GM18507 (cell line): ENCODE measurements at regions not wholly inside any gene's neighbourhood (a gene's known extent, or its start where the extent isn't known, plus 50 kb on each side); places are given as distances from the start of the nearest gene placed in this dataset.

Experiments
- DNase-seq: peaks from one replicate; pipeline ENCODE4 v3.0.0; 2011; ENCODE audit warnings: low read depth; ENCODE audit not compliant: insufficient read length; ENCODE audit errors: extremely low spot score
- FAIRE-seq: peaks from 2 replicates; lab custom pipeline; 2011; peaks lifted over from hg19 to GRCh38; lab: Jason Lieb, UNC

DNA sequence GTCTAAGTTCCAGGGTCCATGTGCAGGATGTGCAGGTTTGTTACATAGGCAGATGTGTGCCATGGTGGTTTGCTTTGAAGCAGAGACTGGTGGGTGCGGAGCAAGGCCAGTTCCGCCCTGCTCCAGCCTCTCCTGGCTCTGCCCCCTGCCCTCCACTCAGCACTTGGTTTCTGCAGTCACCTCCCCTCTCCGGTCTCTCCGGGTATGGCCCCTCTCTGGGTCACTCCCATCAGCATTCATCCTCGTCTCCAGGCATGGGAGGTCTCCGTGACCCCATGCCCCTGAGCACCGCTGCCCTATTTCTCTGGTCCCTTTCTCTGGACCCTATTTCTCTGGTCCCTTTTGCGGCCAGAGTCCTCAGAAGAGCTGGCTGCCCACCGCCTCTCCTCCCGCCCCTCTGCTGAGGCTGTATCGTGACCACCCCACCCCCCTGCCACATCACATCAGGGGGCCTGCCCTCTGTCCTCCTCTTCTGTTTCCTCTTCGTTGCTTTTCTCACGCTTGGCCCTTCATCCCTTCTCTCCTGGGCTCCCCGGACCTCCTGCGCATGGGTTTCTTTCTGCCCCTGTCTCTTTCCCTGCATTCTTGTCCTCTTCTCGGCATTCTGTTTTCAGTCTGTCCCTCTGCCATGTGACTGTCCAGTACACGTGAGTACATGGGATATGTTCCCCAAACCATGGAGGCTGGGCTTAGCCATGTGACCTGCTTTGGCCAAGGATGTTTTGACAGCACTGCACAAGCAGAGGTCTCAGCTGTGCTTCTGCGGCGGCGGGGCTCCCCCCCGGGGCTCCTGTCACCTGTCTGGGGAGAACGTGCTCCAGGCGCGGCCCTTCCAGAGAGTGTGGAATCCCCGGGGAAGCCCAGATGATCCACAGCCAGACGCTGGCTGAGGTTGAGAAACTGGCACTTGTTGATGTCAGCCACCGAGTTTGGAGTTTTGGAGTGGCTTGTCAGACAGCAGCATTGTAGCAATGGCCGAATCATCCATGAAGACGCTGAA, 54.4 kb upstream of the C1orf174 start:
- FAIRE-seq = no peak
- no peak for DNase-seq

DNA sequence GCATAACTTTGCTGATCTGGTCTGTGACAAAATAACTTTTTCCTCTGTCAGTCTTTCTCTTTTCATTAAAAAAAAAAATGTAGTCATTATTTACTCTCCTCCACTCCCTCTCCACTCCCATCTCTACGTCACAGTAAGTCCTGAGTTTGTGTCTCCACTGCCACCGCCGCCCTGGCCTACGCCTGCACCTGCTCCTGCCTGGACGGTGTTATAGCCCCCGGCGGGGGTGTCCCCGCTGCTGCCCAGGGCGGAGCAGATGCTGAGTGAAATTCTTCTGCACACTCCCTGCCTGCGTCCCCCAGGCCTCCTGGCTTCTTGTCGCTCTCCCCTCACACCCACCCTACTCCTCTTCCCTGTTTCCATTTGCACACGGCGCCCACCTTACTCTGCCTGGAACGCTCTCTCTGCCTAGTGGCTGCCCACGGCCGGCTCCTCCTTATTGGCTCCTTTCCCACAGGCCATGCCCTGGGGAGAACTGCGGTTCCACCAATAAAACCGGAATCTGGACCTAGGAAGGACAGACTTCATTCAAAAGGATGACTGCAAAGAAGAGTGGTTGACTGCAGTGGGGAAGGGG, 55.2 kb upstream of the C1orf174 start:
- no peak for FAIRE-seq

DNA sequence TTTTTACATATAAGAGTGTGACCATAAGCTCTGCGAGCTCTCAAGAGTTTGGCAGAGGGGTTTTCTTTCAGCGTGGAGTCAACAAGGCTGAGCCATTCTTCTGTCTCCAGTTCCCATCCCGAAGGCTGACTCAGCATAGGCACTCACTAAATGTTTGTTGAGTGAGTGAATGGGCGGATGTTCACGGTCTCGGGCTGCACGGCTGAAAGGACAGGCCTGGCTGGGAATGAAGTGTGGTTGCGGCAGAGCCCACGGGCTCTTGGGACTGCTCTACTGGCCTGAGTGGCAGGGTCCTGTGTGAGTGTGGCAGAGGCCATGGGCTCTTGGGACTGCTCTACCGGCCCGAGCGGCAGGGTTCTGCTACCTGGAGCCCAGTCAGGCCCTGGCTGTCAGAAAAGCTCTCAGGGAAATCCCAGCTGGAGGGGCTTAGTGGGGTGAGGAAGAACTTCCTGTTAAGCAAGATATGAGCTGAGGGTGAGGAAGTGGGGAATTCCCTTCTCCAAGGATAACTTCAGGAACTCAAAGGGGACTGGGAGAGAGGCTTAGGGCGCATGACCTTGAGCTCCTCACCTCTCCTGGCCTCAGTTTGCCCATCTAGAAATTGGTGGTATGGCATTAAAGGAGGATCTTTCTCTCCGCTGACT, 56.6 kb upstream of the C1orf174 start:
- FAIRE-seq = no peak

More for the DNA sequence above, 55.2 kb upstream of the C1orf174 start:
- DNase-seq = no peak

DNA sequence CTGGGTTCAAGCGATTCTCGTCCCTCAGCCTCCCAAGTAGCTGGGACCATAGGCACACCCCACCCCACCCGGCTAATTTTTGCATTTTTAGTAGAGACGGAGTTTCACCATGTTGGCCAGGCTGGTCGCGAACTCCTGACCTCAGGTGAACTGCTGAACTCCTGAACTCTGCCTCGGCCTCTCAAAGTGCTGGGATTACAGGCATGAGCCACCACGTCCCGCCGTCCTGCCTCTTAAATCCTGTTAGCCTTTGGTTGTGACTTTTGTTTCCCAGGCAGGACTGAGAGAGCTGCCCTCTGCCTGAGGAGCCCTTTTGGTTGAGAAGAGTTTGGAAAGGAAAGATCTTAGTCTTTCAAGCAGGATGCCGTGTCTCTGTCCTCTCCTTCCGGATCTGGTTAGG, 59.3 kb upstream of the C1orf174 start:
- DNase-seq (no peak), FAIRE-seq (no peak)

More for the DNA sequence above, 56.6 kb upstream of the C1orf174 start:
- DNase-seq = no peak

DNA sequence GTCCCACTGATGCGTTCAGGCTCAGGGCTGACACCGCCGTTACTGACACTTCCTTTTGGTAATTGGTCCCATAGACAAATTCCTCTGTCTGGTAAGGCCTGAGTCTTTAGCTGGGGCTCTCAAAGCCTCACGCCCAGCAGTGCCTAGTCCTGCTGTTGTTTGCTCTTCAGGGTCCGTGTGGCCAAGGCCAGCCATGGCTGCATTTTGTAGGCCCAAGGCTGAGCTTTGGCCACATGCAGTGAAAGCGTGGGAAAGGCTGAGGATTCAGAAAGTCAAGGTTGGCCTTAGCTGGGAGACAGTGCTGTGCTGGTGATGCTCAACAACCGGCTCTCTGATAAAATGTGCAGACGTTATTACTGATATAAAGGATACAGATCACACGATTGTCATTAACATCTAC, 63.5 kb upstream of the C1orf174 start:
- FAIRE-seq (no peak), DNase-seq (no peak)

DNA sequence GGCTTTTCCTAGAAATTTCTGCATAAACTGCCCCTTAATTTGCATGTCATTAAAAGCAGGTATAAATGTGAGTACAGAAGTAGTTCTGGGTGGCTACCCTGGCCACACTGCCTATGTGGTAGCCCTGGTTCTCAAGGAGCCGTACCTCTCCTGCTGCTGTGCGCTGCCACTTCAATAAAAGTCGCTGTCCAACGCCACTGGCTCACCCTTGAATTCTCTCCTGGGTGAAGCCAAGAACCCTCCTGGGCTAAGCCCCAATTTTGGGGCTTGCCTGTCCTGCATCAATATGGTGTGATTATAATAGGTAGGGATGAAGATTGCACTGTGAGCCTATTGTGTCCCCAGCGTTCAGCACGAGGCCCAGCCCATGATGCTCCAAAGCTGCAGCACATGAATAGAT, 65.6 kb upstream of the C1orf174 start:
- FAIRE-seq = no peak

DNA sequence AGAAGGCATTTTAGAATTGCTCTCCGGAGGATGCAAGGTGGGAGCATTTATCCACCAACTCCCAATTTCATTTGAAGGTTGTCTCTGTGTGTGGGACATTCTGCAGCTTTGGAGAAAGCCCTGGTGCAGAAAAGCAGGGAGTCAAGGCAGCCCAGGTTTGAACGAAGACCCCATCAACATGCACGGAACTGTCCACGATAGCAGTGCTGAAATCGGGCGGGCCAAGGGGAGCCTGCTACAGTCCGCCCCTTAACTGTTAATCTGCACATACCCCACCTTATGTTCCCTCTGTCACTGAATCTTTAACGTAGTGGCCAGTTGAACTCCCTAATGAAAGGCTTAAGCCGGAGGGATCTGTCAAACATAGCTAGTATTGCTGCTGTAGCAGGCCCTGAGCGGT, 68.8 kb upstream of the C1orf174 start:
- no peak for DNase-seq
- FAIRE-seq = no peak

More for the DNA sequence above, 65.6 kb upstream of the C1orf174 start:
- no peak for DNase-seq

DNA sequence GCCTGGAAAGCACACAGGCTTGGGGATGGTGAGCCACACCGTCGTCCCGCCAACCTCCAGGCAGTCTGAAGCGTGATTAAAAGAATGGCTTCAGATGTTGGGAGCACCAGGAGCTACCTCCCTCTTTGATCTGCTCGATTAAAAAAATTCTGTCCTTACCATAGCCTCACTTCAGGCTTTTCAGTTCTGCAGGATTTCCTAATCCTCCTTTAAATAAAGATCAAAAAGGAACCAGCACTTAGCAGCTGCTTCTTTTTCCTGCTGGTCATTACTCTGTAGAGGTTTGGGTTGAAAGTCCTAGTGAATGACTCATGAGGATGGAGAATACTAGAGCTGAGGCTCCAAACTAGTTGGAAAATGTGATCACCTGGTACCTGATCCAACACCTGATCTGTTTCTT, 71.9 kb upstream of the C1orf174 start:
- no peak for DNase-seq

DNA sequence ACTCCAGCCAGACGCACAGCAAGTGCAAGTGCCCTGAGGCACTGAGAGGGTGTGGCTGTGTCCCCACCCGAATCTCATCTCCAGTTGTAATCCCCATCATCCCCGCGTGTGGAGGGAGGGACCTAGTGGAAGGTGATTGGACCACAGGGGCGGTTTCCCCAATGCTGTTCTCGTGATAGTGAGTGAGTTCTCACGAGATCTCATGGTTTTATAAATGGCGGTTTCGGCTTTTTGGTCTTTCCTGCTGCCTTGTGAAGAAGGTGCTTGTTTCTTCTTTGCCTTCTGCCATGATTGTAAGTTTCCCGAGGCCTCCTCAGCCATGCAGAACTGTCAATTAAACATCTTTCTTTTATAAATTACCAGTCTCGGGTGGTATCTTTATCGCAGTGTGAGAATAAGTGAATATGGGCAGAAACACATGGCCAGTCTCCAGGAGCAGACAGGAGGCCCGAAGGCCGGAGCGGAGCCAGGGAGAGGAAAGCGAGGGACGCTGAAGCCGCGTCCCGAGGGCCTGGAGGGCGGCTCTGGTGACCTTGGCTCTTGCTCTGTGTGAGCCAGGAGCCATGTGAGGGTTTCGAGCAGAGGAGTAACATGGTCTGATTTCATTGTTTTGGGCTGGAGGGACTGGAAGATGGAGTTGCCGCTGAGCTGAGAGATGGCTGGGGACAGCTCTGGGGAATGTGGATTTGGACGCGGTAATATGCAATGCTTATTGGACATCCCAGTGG, 76.0 kb upstream of the C1orf174 start:
- DNase-seq (no peak), FAIRE-seq (no peak)

More for the DNA sequence above, 71.9 kb upstream of the C1orf174 start:
- no peak for FAIRE-seq

DNA sequence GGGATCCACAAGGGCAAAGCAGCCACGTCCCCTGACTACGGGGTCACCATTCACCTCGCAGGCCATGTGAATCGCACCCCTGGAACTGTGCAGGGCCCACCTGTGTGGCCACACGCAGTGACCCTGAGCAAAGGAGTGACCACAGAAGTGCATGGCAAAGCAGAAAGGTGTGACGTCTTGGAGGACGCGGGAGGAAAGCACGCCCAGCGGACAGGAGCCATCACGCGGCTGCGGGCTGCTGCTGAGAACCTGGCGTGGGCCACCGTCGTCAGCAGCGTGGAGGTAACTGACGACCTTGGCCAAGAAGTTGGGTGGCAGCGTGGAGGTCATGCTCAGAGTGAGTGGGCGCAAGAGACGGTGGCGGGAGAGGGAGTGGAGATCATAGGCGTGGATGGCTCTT, 76.7 kb upstream of the C1orf174 start:
- FAIRE-seq = no peak
- no peak for DNase-seq

DNA sequence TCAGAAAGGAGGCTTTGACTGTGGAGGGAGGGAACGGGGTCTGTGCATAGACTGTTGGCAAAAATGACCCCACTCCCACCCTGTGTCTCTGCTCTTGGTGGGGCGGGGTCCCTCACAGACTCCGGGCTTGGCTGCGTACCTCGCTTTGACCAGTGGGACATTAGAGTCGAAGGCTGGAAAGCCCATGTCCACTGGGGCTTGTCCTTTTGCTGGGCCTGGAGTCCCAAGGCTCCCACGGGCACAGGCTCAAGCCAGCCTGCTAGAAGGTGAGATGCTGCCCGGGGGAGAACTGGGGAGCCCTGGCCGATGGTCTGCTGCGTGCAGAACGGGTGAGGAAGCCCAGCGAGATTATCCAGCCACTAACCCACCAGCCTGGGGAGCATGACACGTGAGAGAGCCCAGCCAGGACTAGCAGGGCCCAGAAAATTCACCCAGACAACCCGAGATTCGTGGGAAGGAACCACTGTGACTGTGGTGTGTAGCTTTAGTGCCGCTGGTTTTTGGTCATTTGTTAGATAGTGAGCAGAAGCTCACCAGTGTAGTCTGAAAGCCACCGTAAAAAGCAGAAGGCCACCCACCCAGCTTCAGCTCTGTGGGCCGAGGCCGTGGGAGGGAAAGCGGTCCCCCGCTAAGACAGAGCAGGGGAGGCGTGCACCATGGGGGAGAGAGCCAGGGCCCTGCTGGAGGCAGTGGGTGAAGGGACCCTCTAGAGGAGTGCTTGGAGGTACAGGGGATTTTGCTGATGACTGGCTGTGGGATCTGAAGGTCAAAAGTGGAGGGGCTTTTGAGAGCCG, 78.3 kb upstream of the C1orf174 start:
- DNase-seq (no peak), FAIRE-seq (no peak)

DNA sequence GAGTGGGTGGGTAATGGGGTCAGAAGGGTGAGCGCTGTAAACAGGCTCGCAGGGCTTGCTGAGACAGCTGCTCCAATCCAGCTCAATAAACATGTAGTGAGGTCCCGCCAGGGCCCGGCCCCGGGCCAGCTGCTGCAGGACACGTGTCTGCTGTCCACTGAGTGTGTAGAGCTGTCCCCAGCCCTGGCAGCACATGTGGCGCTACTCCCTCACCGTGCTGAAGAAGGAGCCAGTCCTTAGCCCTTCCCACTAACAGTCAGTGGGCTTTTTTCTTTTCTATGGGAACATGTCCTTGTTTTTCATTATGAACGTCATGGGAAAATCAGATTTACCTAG, 78.9 kb upstream of the C1orf174 start:
- DNase-seq = no peak
- no peak for FAIRE-seq

DNA sequence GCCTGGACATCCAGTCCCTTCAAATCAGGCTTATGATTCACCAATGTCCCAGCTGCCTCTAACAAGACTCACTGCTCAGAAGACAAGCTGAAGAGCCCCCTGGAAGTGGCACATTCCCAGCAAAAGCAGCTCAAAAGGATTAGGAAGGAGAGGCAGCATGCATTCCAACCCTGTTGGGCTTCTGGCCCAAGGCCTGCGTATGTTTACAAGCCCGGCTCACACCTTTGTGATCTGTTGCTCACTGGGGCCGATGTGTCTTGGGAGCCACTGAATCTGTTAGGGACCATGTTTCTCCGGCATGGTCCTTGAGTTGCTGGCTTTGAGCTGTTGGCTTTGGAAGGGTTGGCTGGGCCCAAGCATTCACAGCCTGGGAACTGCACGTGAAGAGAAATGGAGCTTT, 81.2 kb upstream of the C1orf174 start:
- no peak for FAIRE-seq
- DNase-seq = no peak

DNA sequence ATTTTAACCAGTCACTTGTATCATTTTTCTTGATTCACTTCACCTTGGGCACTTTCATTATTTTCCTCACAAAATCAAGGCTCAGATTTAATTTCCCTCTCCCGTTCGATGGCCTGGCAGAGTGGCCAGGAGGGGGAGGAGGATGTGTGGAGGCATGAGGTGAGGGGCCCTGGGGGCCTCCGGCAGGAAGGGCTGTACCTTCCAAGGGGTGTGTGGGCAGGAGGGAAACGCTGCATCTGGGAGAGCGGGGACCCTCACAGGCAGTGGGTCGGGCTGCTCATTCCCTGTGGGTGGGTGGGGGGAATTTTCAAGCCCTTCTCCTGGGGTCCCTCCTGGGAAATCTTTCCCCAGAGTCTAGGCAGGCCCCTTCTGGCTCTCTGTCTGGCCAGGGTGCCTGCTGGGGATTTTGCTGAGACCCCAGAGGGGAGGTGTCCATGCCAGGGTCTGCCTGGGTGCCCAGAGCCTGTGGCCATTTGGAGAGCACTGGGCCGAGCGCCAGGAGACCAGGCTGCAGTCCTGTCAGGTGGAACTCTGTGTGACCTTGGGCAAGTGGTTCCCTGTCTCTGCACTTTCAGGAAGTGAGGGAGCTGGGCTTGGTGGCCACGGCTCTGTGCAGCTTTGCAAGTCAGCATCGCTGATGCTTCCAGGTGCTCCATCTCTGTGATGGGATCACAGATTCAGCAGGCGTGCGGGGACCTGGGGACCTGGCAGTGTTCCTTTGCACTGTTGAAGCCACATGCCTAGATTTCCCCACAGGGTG, 81.9 kb upstream of the C1orf174 start:
- FAIRE-seq (no peak), DNase-seq (no peak)

DNA sequence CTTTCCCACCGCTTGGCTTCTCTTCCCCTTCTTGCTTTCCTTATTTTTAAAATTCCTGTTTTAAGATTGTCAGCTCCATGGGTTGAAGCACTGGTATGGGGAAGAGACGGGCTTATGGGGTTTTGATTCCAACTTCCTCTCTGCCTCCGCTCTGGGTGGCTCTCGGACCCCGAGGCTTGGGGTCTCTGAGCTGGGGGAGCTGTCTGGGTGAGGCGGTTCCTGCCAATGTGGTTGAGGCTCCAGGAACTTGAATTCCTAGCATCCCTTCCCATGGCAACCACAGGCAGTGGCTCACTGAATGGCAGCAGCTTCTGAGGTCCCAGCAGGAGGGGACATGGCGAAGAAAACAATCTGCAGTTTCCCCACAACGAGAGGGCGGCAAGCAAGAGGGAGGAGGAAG, 83.1 kb upstream of the C1orf174 start:
- no peak for DNase-seq
- FAIRE-seq = no peak

DNA sequence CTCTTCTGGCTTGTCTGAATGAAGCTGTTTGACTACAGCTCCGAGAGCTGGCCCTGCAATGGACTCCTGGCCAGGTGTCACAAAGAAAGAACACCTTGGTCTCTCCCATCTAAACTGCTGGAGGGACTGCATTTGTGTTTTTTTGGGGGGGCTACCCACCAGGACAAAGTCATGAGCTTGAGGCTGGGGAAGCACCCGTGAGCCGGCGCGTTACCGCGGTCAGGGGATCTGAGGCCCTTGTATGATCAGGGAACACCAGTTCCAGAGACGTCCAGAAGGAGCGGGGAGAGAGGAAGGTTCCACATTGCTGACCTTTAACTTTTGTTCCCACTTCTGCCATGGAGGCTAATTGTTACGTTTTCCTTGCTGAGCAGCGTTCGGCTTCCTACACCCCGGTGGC, 84.5 kb upstream of the C1orf174 start:
- FAIRE-seq (no peak), DNase-seq (no peak)

DNA sequence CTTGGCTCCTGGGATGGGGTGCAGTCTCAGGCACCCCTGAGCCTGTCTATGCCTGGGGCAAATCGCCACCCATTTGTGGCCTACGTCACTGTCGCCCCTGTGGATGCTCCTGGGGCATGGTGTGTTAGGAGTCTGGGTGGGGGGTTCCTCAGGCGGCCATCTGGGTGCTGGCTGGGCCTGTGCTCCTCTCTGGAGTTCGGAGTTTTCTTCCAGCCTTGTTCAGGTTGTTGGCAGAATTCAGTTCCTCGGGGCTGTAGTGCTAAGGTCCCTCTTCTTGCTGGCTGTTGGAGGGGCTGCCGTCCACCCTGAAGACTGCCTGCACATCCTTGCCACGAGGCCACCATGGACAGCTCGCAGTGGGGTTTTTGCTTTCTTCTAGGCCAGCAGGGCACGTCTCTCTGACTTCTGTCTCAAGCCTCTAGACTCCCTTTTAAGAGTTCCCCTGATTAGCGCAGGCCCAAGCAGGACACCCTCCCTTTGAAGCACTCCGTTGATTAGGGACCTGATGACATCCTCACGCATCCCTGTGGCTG, 86.7 kb upstream of the C1orf174 start:
- FAIRE-seq = no peak
- no peak for DNase-seq

DNA sequence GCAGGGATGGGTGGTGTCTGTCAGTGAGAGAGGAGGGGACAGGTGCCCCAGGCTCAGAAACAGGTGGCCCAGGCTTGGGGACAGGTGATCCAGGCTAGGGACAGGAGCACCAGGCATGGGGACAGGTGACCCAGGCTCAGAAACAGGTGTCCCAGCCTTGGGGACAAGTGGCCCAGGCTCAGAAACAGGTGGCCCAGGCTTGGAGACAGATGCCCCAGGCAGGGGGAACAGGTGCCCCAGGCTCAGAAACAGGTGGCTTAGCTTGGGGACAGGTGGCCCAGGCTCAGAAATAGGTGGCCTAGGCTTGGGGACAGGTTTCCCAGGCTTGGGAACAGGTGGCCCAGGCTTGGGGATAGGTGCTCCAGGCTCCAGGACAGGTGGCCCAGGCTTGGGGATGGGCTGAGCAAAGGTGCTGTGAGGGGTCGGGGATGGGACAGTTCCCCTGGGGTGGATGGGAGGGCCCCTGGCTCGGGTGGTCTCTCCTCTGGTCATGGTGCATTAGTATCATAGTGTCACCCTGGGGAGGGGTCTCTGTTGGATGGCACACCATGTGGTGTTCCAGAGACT, 87.7 kb upstream of the C1orf174 start:
- FAIRE-seq = no peak
- DNase-seq = no peak
